NCI-H2196 (cell line): ENCODE measurements at regions not wholly inside any gene's neighbourhood (a gene's known extent, or its start where the extent isn't known, plus 50 kb on each side); places are given as distances from the start of the nearest gene placed in this dataset.
"Not testable (repeated sequence)": the region's sequence is repeated elsewhere in the genome, so short reads cannot be mapped to it uniquely, and the experiment has no call there.

Source experiments
- DNase-seq: peaks from one replicate; lab custom pipeline; 2025; ENCODE audit not compliant: unreplicated experiment; lab: John Stamatoyannopoulos, UW

DNA sequence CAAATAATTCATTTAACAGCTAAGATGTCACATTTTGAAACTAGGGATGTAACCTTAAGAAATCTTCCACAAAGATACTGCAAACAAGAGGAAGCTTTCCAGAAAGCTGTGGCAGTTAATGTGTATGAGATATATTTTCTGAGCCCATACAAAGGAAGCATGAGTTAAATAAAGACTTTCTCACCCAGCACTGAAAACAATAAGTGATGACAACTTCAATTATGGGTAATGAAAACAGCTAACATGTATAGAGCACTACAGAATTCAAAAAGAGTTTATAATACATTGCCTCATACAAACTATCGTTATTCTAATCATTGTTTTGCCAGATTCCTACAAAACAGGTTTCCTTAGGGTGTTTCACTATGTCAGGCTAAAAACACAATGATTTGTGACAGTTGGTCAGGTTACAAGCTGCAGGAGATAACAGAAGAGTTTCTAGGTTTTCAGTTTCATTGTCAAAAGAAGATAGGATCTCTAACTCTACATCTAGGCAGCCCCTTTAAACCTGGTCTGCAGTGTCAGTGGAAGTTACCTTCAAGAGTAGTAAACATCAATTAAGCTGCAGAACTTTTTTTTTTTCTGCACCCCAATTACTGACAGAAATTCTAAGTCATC, 618.1 kb upstream of the ADGRL3 start:
- DNase-seq, result no peak

- DNase-seq, result no peak
Observed at GRCh38 chr4:60588556-60588955, 611.6 kb upstream of the ADGRL3 start.

DNA sequence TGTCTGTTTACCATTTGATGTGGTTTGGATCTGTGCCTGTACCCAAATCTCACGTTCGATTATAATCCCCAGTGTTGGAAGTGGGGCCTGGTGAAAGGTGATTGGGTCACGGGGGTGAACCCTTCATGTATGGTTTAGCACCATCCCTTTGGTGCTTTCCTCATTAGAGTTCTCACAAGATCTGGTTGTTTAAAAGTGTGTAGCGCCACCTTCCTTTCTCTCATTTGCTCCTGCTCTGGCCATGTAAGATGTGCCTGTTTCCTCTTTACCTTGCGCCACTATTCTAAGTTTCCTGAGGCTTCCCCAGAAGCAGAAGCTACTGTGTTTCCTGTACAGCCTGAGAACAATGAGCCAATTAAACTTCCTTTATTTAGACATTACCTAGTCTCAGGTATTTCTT, 610.7 kb upstream of the ADGRL3 start:
- no peak for DNase-seq

DNA sequence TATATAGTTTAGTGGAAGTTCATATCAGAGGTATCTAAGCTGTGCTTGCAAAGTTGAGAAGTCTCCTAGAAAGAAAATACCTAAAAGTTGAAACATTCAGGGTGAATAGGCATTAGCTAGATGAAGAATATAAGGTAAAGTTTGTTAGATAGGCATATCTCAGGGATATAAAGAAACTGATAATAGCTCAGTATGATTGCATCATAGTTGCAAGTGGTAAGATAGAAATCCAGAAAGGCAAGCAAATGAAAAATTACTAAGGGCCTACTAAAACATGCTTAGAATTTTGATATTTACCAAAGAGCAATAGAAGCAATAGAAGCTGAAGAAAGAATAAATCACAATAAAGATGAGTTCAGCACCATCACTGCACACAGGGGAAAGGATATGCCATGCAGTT, 610.0 kb upstream of the ADGRL3 start:
- no peak for DNase-seq

GRCh38 chr4:60605646-60606354, 594.3 kb upstream of the ADGRL3 start:
- no peak for DNase-seq

DNA sequence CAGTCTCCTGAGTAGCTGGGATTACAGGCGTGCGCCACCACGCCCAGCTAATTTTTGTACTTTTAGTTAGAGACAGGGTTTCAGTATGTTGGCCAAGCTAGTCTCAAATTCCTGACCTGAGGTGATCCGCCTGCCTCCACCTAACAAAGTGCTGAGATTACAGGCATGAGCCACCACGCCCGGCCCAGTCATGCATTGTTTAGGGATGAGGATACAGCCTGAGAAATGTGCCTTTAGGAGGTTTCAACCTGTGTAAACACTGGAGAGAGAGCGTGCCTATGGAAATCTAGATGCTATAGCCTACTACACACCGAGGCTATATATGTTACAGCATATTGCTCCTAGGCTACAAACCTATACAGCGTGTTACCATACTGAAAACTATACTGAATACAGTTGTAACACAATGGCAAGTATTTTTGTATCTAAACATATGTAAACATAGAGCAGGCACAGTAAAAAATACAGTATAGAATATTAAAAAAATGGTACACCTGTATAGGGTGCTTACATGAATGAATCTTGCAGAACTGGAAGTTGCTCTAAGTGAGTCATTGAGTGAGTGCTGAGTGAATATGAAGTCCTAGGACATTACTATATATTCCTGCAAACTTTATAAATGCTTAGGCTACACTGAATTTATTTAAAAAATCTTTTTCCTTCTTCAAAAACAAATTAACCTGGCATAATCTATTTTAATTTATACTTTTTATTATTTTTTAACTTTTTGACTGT, 588.2 kb upstream of the ADGRL3 start:
- DNase-seq, result no peak

DNA sequence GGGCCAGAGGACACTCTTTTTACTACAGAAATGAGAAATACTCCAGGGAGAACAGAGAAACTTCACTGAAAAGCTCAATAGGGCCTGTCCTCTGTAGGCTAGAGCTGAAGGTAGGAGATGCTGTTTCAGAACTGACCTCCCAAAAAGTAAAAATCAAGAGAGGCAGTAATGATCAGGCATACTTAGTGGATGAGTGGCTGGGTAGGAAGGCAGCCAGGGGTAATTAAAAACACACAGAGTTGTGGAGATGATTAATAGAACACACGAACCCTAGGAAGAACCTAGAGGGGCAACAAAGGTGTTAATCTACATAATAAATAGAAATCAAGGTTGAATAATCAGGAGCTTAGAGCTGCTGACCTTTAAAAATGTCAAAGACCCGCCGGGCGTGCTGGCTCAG, 582.4 kb upstream of the ADGRL3 start:
- no peak for DNase-seq

DNA sequence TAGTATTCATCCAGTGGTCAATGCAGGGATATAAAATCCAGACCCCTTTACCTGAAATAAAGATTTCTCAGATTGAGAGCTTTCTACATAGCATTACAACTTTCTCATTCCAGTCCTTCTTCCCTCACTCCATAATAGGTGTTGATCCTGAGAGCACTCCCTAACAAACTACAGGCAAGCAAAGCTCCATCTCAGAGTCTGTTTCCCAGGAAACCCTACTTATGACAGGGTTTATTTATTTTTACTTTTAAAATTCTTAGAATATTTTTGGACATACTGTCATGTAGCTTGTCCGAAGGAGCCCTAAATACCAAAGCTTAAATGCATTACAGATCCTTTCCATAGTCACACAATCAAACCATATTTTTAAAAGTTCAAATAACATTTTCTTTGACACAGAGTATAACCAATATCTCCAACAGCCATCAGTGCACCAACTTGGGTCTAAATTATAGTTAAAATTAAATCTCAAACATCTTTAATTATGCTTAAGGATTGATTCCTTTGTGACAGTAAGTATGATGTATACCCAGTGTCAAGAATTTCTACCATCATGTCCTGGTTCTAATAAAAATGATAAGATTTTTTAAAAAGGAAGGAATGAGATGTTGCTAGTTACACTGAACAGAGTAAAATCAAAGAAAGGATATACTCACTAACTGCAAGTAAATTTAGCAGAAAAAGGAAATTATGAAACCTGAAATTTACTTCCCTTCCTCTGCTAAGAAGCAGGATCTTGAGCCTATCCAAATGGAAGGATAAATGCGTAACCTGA, 580.4 kb upstream of the ADGRL3 start:
- DNase-seq, result no peak

DNA sequence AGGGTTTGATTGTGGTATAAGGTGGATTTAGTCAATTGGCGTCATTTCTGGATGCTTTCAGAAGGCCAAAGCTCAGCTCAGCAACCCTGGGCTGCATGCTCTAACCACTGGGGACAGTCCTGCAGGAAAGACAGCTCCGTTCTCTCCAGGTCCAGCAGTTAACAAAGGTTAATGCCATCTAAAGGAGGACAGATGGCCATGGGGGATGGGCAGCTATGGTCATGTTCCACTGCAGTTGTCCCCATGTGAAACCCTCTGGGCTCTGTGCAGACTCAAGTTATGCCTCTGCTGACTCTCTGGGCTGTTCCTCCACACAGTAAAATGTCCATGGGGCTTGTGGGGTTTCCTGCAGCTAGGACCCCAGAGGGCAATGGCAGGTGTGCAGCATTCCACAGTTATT, 562.1 kb upstream of the ADGRL3 start:
- no peak for DNase-seq

- DNase-seq, result no peak
Observed at GRCh38 chr4:60648774-60649173, 551.4 kb upstream of the ADGRL3 start.

DNA sequence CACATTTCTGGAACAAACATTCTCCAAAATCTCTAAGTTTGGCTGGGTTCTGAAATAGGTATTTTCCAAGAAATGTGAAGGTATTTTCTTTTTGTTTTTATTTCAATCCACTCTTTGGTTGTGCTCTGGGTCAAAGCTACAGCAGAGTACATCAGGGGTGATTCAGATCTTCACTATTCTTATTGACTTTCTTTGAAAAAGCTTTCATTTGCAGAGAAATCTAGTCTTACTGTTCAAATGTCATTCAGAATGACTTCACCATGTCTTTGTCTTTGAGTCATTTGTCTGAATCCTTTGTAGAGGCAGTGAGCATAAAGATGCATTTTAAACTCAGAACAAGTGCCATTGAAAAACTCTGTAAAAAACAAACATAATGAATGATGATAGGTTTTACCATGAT, 547.2 kb upstream of the ADGRL3 start:
- no peak for DNase-seq

DNA sequence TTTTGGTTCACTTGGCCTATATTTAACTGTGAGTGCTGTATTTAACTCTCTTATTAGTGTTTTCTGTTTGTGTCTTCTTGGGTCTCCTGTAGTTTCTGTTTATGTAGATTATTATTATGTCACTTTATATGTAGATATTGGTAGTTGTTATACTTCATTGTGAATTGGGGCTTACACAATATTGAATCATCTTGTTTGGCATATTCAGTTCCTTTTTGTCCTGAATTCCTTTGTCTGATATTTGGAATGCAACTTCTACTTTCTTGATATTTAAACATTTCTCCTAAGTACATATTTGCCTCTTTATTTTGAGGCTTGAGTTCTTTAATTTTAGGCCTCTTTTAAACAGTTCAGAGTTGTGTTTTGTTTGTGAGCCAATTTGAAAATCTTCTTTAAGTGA, 544.8 kb upstream of the ADGRL3 start:
- DNase-seq, result no peak

- DNase-seq, result no peak
Observed at GRCh38 chr4:60656171-60656570, 544.0 kb upstream of the ADGRL3 start.

- no peak for DNase-seq
Observed at GRCh38 chr4:60657041-60657440, 543.1 kb upstream of the ADGRL3 start.

- no peak for DNase-seq
Observed at GRCh38 chr4:60657807-60658206, 542.3 kb upstream of the ADGRL3 start.

DNA sequence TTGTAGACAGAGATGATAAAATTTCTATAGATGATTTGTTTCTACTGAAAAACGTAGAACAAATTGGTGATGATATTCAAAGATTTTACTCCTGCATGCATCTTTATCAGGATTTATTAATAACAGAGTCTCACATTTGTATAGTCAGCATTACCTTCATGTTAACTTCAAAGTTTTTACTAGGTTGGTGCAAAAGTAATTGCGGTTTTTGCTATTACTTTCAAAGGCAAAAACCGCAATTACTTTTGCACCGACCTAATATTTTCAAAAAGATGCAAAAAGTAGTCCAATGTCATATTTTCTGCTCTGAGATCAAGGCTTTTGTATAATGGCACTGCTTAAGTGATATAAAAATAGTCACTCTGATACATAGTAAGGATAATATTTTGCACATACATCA, 536.4 kb upstream of the ADGRL3 start:
- DNase-seq, result no peak

DNA sequence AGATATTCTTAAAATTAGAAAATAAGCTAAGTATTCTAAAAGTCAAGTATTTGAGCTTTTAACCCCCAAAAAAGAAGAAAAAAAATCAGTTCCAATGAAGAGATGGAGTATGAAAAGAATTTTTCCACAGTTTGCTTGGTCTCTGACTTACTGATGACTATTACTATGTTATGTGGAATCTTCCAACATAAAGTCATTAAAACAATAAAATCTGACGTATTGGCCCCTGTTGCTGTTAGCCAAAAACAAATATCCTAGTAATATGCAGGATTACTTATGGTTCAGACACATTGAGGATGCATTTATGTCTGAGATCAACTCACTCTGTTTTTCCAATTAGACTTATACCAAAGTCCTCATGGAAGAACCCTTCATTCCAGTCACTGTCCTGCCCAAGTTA, 517.2 kb upstream of the ADGRL3 start:
- DNase-seq, result no peak

DNA sequence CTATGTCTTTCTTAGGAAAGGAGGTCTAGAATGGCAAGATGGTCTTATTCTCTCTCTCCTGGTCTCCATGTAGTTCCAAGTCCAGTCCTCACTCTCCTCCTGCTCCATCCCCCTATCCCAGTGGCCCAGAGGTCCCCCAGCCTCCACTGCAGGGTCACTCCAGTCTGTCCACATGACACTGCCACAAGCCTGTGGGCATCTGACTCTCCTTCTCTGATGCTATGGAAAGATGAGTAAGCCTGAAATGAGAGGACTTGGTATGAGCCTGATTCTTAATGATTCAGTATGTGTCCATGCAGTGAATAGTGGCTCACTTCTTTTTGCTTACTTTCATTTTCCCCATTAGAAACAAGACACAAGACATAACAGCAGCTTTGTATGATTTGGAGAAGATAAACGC, 516.8 kb upstream of the ADGRL3 start:
- DNase-seq, result no peak

DNA sequence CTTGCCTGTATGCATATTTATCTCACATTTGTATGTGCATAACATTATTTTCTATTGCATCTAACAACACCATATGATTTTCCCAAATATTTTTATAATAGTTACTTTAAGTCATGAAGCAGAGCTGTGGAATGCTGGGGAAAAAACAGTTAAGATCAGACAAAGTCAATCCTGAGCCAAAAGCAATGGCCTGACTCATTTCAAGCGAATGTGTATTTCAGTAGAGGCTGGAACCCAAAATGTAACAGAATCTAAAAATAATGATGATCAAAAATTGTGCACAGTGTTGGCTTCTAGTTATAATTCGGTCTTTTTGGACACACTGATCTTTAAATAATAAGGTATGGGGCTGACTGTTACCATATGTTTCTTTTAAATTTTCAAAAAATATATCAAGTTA, 516.2 kb upstream of the ADGRL3 start:
- no peak for DNase-seq

GRCh38 chr4:60696062-60696461, 504.1 kb upstream of the ADGRL3 start:
- DNase-seq, result not testable (repeated sequence)

DNA sequence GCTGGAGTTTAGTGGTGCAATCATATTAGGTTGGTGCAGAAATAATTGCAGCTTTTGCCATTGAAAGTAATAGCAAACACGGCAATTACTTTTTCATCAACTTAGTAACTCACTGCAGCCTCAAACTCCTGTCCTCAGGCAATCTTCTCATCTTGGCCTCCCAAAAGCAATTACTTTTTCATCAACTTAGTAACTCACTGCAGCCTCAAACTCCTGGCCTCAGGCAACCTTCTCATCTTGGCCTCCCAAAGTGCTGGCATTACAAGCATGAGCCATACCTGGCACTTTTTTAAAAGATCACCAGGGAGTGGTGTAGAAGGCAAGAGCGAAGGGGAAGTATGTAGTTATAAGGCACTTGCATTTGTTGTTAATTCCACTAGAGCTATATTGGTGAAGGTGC, 491.1 kb upstream of the ADGRL3 start:
- DNase-seq, result no peak

DNA sequence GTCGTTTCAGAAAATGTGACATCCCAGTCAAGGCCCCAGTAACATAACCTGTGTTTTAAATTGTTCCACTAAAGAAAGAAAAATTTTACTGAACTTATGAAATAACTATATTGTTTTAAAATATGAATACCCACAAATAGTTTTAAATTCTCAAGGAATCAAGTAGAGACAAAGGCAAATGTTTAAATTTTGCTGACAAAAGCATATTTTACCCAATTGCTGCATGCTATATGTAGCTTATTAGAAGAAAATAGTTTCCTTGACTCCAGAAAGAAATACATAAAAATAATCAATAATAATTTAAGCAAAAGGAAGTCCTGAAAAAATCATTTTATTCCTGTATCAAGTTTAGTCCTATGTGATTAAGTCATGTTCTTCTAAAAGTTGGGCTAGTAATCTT, 481.3 kb upstream of the ADGRL3 start:
- DNase-seq, result no peak
